Liver (tissue), 8 donors: ENCODE measurements at regions not wholly inside any gene's neighbourhood (a gene's known extent, or its start where the extent isn't known, plus 50 kb on each side); places are given as distances from the start of the nearest gene placed in this dataset.

Experiments
- DNase-seq: peaks from one replicate; pipeline ENCODE4 v3.0.0-alpha.2; 2017; ENCODE audit warnings: low spot score
- H3K27ac ChIP-seq, 2 donors: one replicate each; pipeline ENCODE4 v1.7.0; 2013; ENCODE audit warnings: inconsistent platforms in 2 of 2, low read length in 2 of 2, control low read depth in 1 of 2, low read depth in 1 of 2, mild to moderate bottlenecking in 1 of 2
- H3K27me3 ChIP-seq, 4 donors: one replicate each; pipeline versions ENCODE4 v1.6.1 to v1.7.0; 2013; ENCODE audit warnings: low read length in 3 of 4, inconsistent platforms in 1 of 4, mild to moderate bottlenecking in 1 of 4, moderate library complexity in 1 of 4; ENCODE audit not compliant: control insufficient read depth in 4 of 4, insufficient read depth in 4 of 4
- H3K36me3 ChIP-seq, 4 donors: one replicate each; pipeline versions ENCODE4 v1.6.1 to v1.7.0; 2013; ENCODE audit warnings: low read length in 3 of 4, mild to moderate bottlenecking in 3 of 4, low read depth in 1 of 4, moderate library complexity in 1 of 4; ENCODE audit not compliant: control insufficient read depth in 4 of 4, insufficient read depth in 3 of 4
- H3K4me1 ChIP-seq, 4 donors: one replicate each; pipeline versions ENCODE4 v1.6.1 to v1.7.0; 2013; ENCODE audit warnings: low read length in 3 of 4, mild to moderate bottlenecking in 3 of 4, moderate library complexity in 1 of 4; ENCODE audit not compliant: control insufficient read depth in 4 of 4, insufficient read depth in 4 of 4
- H3K4me3 ChIP-seq, 3 donors: one replicate each; pipeline versions ENCODE4 v1.6.1 to v1.7.0; 2013; ENCODE audit warnings: low read length in 3 of 3, control low read depth in 1 of 3, low read depth in 1 of 3, mild to moderate bottlenecking in 1 of 3
- H3K9ac ChIP-seq, 2 donors: one replicate each; pipeline ENCODE4 v1.7.0; 2013; ENCODE audit warnings: low read length in 2 of 2, mild to moderate bottlenecking in 2 of 2, moderate library complexity in 2 of 2, control low read depth in 1 of 2, low read depth in 1 of 2
- H3K9me3 ChIP-seq, 4 donors: one replicate each; pipeline versions ENCODE4 v1.6.1 to v1.7.0; 2013; ENCODE audit warnings: low read length in 3 of 4; ENCODE audit not compliant: control insufficient read depth in 4 of 4
- CTCF ChIP-seq: fragments of 150-350 bp; IDR thresholded peaks from 2 replicates; pipeline ENCODE4 v1.5.1; 2017; ENCODE audit warnings: improper control_type of control experiment, low read depth, low read length; ENCODE audit not compliant: missing input control
- EGR1 ChIP-seq, 2 donors: IDR thresholded peaks; 2 replicates each; pipeline ENCODE4 v1.6.1; 2016 to 2018; ENCODE audit warnings: antibody characterized with exemption in 2 of 2, low read depth in 2 of 2
- FOXA1 ChIP-seq: IDR thresholded peaks from 2 replicates; pipeline ENCODE4 v1.6.1; 2016; ENCODE audit warnings: antibody characterized with exemption
- FOXA2 ChIP-seq: IDR thresholded peaks from 2 replicates; pipeline ENCODE4 v1.6.1; 2016; ENCODE audit warnings: antibody characterized with exemption
- GABPA ChIP-seq, 2 donors: IDR thresholded peaks in 1 of 2; conservative IDR thresholded peaks in 1 of 2; 2 replicates each; pipeline ENCODE4 v1.6.1; 2016; ENCODE audit warnings: antibody characterized with exemption in 2 of 2, mild to moderate bottlenecking in 1 of 2, moderate library complexity in 1 of 2
- HNF4A ChIP-seq, 2 donors: conservative IDR thresholded peaks; 2 replicates each; pipeline ENCODE4 v1.6.1; 2016; ENCODE audit warnings: antibody characterized with exemption in 2 of 2, mild to moderate bottlenecking in 2 of 2
- HNF4G ChIP-seq: IDR thresholded peaks from 2 replicates; pipeline ENCODE4 v1.6.1; 2016; ENCODE audit warnings: antibody characterized with exemption
- JUND ChIP-seq, 2 donors: IDR thresholded peaks; 2 replicates each; pipeline ENCODE4 v1.6.1; 2016; ENCODE audit warnings: antibody characterized with exemption in 2 of 2
- MAX ChIP-seq: IDR thresholded peaks from 2 replicates; pipeline ENCODE4 v1.6.1; 2016; ENCODE audit warnings: antibody characterized with exemption
- NR2F2 ChIP-seq: IDR thresholded peaks from 2 replicates; pipeline ENCODE4 v1.6.1; 2016; ENCODE audit warnings: antibody characterized with exemption
- RAD21 ChIP-seq, 2 donors: IDR thresholded peaks; 2 replicates each; pipeline ENCODE4 v1.6.1; 2016; ENCODE audit warnings: antibody characterized with exemption in 2 of 2, mild to moderate bottlenecking in 2 of 2
- SP1 ChIP-seq: IDR thresholded peaks from 2 replicates; pipeline ENCODE4 v1.6.1; 2018; ENCODE audit warnings: antibody characterized with exemption, mild to moderate bottlenecking
- TAF1 ChIP-seq: conservative IDR thresholded peaks from 2 replicates; pipeline ENCODE4 v1.6.1; 2016; ENCODE audit warnings: antibody characterized with exemption, mild to moderate bottlenecking
- YY1 ChIP-seq: IDR thresholded peaks from 2 replicates; pipeline ENCODE4 v1.6.1; 2016; ENCODE audit warnings: antibody characterized with exemption, mild to moderate bottlenecking
- WGBS: extraction: QIAGEN DNeasy Blood & Tissue Kit; methylation state at CpG from one replicate; pipeline ENCODE4 v1.1.7; 2013; 5-methylcytosine and 5-hydroxymethylcytosine counted together
- TF ChIP-seq, protein P1 (sequence below): IDR thresholded peaks from 2 replicates; pipeline ENCODE4 v1.6.1; 2016; ENCODE audit warnings: antibody characterized with exemption, mild to moderate bottlenecking
- TF ChIP-seq, protein P2 (sequence below): IDR thresholded peaks from 2 replicates; pipeline ENCODE4 v1.6.1; 2016; ENCODE audit warnings: antibody characterized with exemption
- donor health status: healthy.
- donor health status: healthy.
- donor health status: healthy.
- donor health status: healthy.
- donor health status: healthy.

DNA sequence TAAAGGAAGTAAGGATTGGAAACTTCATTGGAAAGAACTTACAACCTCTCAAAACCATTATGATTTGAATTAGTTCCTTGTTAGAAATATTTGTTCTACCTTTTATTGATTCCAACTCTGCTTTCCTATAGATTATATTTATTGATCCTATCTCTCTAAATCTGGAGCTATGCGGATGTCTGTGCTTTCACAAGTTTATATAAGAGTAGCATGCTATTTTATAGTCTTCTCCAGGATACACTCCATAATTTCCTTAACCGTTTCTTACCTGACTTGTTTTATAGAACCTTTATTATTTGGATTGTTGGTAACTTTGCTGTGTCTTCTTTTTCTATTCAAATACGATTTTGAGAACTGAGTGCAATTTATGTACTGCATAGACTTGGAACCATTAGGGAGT lies 668.1 kb downstream of the RAPGEF2 start (continued):
- TF ChIP-seq, protein P1, sequence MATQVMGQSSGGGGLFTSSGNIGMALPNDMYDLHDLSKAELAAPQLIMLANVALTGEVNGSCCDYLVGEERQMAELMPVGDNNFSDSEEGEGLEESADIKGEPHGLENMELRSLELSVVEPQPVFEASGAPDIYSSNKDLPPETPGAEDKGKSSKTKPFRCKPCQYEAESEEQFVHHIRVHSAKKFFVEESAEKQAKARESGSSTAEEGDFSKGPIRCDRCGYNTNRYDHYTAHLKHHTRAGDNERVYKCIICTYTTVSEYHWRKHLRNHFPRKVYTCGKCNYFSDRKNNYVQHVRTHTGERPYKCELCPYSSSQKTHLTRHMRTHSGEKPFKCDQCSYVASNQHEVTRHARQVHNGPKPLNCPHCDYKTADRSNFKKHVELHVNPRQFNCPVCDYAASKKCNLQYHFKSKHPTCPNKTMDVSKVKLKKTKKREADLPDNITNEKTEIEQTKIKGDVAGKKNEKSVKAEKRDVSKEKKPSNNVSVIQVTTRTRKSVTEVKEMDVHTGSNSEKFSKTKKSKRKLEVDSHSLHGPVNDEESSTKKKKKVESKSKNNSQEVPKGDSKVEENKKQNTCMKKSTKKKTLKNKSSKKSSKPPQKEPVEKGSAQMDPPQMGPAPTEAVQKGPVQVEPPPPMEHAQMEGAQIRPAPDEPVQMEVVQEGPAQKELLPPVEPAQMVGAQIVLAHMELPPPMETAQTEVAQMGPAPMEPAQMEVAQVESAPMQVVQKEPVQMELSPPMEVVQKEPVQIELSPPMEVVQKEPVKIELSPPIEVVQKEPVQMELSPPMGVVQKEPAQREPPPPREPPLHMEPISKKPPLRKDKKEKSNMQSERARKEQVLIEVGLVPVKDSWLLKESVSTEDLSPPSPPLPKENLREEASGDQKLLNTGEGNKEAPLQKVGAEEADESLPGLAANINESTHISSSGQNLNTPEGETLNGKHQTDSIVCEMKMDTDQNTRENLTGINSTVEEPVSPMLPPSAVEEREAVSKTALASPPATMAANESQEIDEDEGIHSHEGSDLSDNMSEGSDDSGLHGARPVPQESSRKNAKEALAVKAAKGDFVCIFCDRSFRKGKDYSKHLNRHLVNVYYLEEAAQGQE, result no peak
- TF ChIP-seq TAF1, result no peak
- TF ChIP-seq EGR1 (IDR thresholded peaks at IDR 0.05; ENCODE audit: low read depth in 2 of 2), result no peak
- no peak for TF ChIP-seq HNF4G

DNA sequence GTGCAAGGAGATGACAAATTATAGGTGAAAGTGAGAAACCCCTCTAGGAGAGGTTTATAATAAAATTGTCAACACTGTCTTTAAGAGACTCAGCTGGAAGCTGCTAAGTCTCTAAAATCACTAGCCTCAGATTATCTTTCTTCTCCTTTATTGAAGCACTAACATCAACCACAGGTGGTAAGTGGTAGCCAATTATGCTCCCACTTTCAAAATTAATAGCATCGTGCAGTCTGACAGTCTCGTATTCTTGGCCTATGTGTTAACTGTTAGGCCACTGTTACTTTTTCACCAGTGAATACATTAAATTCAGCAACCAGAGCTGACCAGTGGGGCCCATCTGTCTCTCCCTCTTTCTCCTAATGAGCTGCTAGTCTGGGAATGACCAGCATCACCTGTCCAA lies 674.1 kb downstream of the RAPGEF2 start:
- TF ChIP-seq YY1 (no peak), SP1 (no peak), EGR1 (IDR thresholded peaks at IDR 0.05; ENCODE audit: low read depth in 2 of 2) (no peak), GABPA (IDR thresholded peaks at IDR 0.05 in 1 of 2, conservative IDR thresholded peaks at IDR 0.05 in 1 of 2) (no peak), RAD21 (IDR thresholded peaks at IDR 0.05) (no peak), HNF4A (conservative IDR thresholded peaks at IDR 0.05) (no peak), JUND (IDR thresholded peaks at IDR 0.05) (no peak), CTCF (no peak), FOXA2 (no peak), FOXA1 (no peak), NR2F2 (no peak), TAF1 (no peak), MAX (no peak)
- TF ChIP-seq, protein P1, result no peak
- TF ChIP-seq, protein P2, sequence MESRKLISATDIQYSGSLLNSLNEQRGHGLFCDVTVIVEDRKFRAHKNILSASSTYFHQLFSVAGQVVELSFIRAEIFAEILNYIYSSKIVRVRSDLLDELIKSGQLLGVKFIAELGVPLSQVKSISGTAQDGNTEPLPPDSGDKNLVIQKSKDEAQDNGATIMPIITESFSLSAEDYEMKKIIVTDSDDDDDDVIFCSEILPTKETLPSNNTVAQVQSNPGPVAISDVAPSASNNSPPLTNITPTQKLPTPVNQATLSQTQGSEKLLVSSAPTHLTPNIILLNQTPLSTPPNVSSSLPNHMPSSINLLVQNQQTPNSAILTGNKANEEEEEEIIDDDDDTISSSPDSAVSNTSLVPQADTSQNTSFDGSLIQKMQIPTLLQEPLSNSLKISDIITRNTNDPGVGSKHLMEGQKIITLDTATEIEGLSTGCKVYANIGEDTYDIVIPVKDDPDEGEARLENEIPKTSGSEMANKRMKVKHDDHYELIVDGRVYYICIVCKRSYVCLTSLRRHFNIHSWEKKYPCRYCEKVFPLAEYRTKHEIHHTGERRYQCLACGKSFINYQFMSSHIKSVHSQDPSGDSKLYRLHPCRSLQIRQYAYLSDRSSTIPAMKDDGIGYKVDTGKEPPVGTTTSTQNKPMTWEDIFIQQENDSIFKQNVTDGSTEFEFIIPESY, result no peak
- no peak for DNase-seq
- peaks cover 0 to 3% (median 0%) of the 10 kb centered on the region in 4 donors for H3K27me3 ChIP-seq
- no peaks in the 10 kb centered on the region for H3K4me1 ChIP-seq
- no peak overlapping the region for H3K27ac ChIP-seq
- peaks cover 0 to 2% (median 0%) of the 10 kb centered on the region in 4 donors for H3K9me3 ChIP-seq
- no peaks in the 10 kb centered on the region for H3K36me3 ChIP-seq
- WGBS, result 70% methylated on average over 2 of the region's 2 CpGs
- H3K4me3 ChIP-seq, result no peak overlapping the region
- no peak overlapping the region for H3K9ac ChIP-seq
